Upper lobe of left lung (tissue), 4 donors: ENCODE measurements at regions not wholly inside any gene's neighbourhood (a gene's known extent, or its start where the extent isn't known, plus 50 kb on each side); places are given as distances from the start of the nearest gene placed in this dataset.

ENCODE experiments used
- CTCF ChIP-seq, 6 experiments: fragments of 450-650 bp in 4 of 6; fragments of 200-600 bp in 2 of 6; sonication (generic) in 2 of 6; IDR thresholded peaks; one replicate each; pipeline ENCODE4 v1.5.1; 2016 to 2019; ENCODE audit warnings: antibody characterized with exemption in 6 of 6
- POLR2A ChIP-seq, 4 donors: fragments of 450-650 bp; IDR thresholded peaks; one replicate each; pipeline ENCODE4 v1.5.1; 2016 to 2017; ENCODE audit warnings: antibody characterized with exemption in 4 of 4, mild to moderate bottlenecking in 2 of 4

- TF ChIP-seq CTCF (IDR thresholded peaks at IDR 0.05), result no peak
- TF ChIP-seq POLR2A (IDR thresholded peaks at IDR 0.05), result no peak
Measured at GRCh38 chr2:879540-879939, 71.1 kb upstream of the SNTG2 start.
